ENCODE measurements at regions not wholly inside any gene's neighbourhood (a gene's known extent, or its start where the extent isn't known, plus 50 kb on each side); places are given as distances from the start of the nearest gene placed in this dataset.

DNA sequence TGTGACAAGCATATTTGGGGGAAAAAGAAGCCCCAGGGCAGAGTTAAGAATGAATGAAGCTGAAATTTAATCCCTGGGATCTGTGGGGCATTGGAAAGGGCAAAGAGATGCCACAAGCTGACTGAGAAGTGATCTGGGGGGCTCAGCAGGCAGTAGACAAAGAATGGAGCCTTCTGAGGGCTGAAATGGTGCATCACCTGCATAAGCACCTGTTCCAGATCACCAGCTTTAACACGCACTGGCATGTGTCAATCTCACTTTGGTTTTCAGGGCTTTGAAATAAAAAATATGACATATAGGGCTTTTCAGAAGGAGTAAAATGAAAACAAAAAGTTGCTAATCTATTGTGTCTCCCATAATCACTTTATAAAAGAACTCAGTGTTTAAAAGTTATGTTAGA lies 210.8 kb upstream of the ARHGEF26 start:
- in situ Hi-C loops (cut with MboI) = no loop called here
- intact Hi-C loops (cut with micrococcal nuclease; ENCODE audit: unreplicated experiment) = no loop called here

More for the DNA sequence above, 210.8 kb upstream of the ARHGEF26 start:
- H3K4me3 ChIP-seq = no peak overlapping the region
- H3K27me3 ChIP-seq (replicated peaks in 1 of 2; ENCODE audit: control insufficient read depth in 2 of 2, insufficient read depth in 2 of 2, low read length in 1 of 2) = no peaks in the 10 kb centered on the region
- SMC1A ChIA-PET (ENCODE audit: uncharacterized antibody, unreplicated experiment) = interaction anchor here (1.3 to 2.5 kb wide), 5 partner anchors 9 to 25 kb away, joined by 3 to 8 read pairs (median 5); no protein-coding TSS in a partner anchor
- H4K20me1 ChIP-seq (ENCODE audit: control insufficient read depth, insufficient read depth) = no peaks in the 10 kb centered on the region
- POLR2A ChIA-PET = interaction anchor here (1.2 kb wide), 1 partner anchor 13 kb away, joined by 3 read pairs; no protein-coding TSS in a partner anchor
- no peaks in the 10 kb centered on the region for H3K36me3 ChIP-seq (ENCODE audit: control insufficient read depth in 2 of 2, insufficient read depth in 2 of 2, low read length in 1 of 2)
- RAD21 ChIA-PET (ENCODE audit: unreplicated experiment) = interaction anchor here (1.1 kb wide), 1 partner anchor 15 kb away, joined by 3 read pairs; no protein-coding TSS in a partner anchor
- no peak overlapping the region for H3K4me2 ChIP-seq (ENCODE audit: control insufficient read depth, insufficient read depth)
- TF ChIP-seq ATF7 (IDR thresholded peaks at IDR 0.05; ENCODE audit: low read depth) (no peak), RAD21 (IDR thresholded peaks at IDR 0.05; ENCODE audit: insufficient read depth, low read depth, low read length) (no peak), NR2C1 (IDR thresholded peaks at IDR 0.05) (no peak)
- TF ChIP-seq, protein P1, sequence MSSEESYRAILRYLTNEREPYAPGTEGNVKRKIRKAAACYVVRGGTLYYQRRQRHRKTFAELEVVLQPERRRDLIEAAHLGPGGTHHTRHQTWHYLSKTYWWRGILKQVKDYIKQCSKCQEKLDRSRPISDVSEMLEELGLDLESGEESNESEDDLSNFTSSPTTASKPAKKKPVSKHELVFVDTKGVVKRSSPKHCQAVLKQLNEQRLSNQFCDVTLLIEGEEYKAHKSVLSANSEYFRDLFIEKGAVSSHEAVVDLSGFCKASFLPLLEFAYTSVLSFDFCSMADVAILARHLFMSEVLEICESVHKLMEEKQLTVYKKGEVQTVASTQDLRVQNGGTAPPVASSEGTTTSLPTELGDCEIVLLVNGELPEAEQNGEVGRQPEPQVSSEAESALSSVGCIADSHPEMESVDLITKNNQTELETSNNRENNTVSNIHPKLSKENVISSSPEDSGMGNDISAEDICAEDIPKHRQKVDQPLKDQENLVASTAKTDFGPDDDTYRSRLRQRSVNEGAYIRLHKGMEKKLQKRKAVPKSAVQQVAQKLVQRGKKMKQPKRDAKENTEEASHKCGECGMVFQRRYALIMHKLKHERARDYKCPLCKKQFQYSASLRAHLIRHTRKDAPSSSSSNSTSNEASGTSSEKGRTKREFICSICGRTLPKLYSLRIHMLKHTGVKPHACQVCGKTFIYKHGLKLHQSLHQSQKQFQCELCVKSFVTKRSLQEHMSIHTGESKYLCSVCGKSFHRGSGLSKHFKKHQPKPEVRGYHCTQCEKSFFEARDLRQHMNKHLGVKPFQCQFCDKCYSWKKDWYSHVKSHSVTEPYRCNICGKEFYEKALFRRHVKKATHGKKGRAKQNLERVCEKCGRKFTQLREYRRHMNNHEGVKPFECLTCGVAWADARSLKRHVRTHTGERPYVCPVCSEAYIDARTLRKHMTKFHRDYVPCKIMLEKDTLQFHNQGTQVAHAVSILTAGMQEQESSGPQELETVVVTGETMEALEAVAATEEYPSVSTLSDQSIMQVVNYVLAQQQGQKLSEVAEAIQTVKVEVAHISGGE (CRISPR knock-in tag; IDR thresholded peaks at IDR 0.05) = no peak
- TF ChIP-seq, protein P2, sequence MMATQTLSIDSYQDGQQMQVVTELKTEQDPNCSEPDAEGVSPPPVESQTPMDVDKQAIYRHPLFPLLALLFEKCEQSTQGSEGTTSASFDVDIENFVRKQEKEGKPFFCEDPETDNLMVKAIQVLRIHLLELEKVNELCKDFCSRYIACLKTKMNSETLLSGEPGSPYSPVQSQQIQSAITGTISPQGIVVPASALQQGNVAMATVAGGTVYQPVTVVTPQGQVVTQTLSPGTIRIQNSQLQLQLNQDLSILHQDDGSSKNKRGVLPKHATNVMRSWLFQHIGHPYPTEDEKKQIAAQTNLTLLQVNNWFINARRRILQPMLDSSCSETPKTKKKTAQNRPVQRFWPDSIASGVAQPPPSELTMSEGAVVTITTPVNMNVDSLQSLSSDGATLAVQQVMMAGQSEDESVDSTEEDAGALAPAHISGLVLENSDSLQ (IDR thresholded peaks at IDR 0.05) = 0 out of 2 replicates have a peak, but pooled peaks have one; percentile 11
- no peak for DNase-seq (ENCODE audit: low read depth, low spot score)
- FAIRE-seq = no peak
- no peaks in the 10 kb centered on the region for H3K4me1 ChIP-seq (ENCODE audit: control insufficient read depth, insufficient read depth, low read length)
- no peak overlapping the region for H3K27ac ChIP-seq (ENCODE audit: control insufficient read depth, insufficient read depth)
- CTCF ChIA-PET = interaction anchor here (0.9 to 1.9 kb wide), 3 partner anchors 10 to 13 kb away, joined by 3 to 5 read pairs (median 5); no protein-coding TSS in a partner anchor
- no peak overlapping the region for H2AFZ ChIP-seq (ENCODE audit: control insufficient read depth, low read depth, low read length)
- no peaks in the 10 kb centered on the region for H3K79me2 ChIP-seq (ENCODE audit: control insufficient read depth, insufficient read depth, low read length)
- no TSS peak for BruUV-seq (replicated peaks)
- H3K9ac ChIP-seq (ENCODE audit: control insufficient read depth, insufficient read depth, low read length) = no peak overlapping the region
- ATAC-seq = no peak
- 23% methylated on average over 1 of the region's 1 CpG for WGBS (ENCODE audit: insufficient coverage, insufficient replicate concordance, low lambda C conversion rate, missing lambda C conversion rate)
- no peaks in the 10 kb centered on the region for H3K9me3 ChIP-seq (replicated peaks; ENCODE audit: control insufficient read depth, insufficient read depth, low read length)

Data from GM12878 (cell line).